AG04449 (cell line): ENCODE measurements at regions not wholly inside any gene's neighbourhood (a gene's known extent, or its start where the extent isn't known, plus 50 kb on each side); places are given as distances from the start of the nearest gene placed in this dataset.

ENCODE experiments used
- CTCF ChIA-PET: fragments of 350-600 bp; formaldehyde crosslinking; extraction: SDS; loops from one replicate; lab custom pipeline; 2021; ENCODE audit warnings: antibody characterized with exemption; lab: Yijun Ruan, JAX
- POLR2A ChIA-PET: fragments of 400-600, 350-600 bp; formaldehyde crosslinking; extraction: SDS; loops from one replicate; lab custom pipeline; 2020; ENCODE audit warnings: antibody characterized with exemption, inconsistent platforms; lab: Yijun Ruan, JAX
- DNase-seq: peaks from one replicate; pipeline ENCODE4 v3.0.0-alpha.2; 2010; ENCODE audit warnings: low read depth, low spot score
- H3K4me3 ChIP-seq: 2 replicates; pipeline ENCODE4 v1.5.1; 2011; ENCODE audit warnings: low read depth, mild to moderate bottlenecking, control low read depth, low read length
- CTCF ChIP-seq: IDR thresholded peaks from one replicate; pipeline ENCODE4 v1.5.1; 2011; ENCODE audit warnings: mild to moderate bottlenecking, moderate library complexity, low read length, control low read depth, inconsistent platforms; ENCODE audit not compliant: insufficient read depth; ENCODE audit errors: missing control alignments

GRCh38 chr18:73670039-73670438 is 477.6 kb downstream of the FBXO15 start:
- ChIA-PET POLR2A (no interaction called here), CTCF (interaction anchor here (1.1 to 1.9 kb wide), 2 partner anchors 12 to 24 kb away, joined by 4 to 5 read pairs; no protein-coding TSS in a partner anchor)
- H3K4me3 ChIP-seq: no peak overlapping the region
- TF ChIP-seq CTCF: no peak
- no peak for DNase-seq

- ChIA-PET POLR2A (no interaction called here), CTCF (interaction anchor here (1.9 kb wide), 1 partner anchor 11 kb away, joined by 5 read pairs; no protein-coding TSS in a partner anchor)
- no peak overlapping the region for H3K4me3 ChIP-seq
- no peak for TF ChIP-seq CTCF
- DNase-seq: peak; percentile 44
Measured at GRCh38 chr18:73669297-73669696, 478.3 kb downstream of the FBXO15 start.

- no peak overlapping the region for H3K4me3 ChIP-seq
- DNase-seq: no peak
- CTCF ChIA-PET: no interaction called here
- TF ChIP-seq CTCF: no peak
- POLR2A ChIA-PET: no interaction called here
Measured at GRCh38 chr18:73668051-73668450, 479.6 kb downstream of the FBXO15 start.

- no peak for TF ChIP-seq CTCF
- DNase-seq: no peak
- H3K4me3 ChIP-seq: no peak overlapping the region
- CTCF ChIA-PET: no interaction called here
- POLR2A ChIA-PET: no interaction called here
Measured at GRCh38 chr18:73666772-73667171, 480.9 kb downstream of the FBXO15 start.

GRCh38 chr18:73664896-73665295 is 482.7 kb downstream of the FBXO15 start:
- ChIA-PET POLR2A (no interaction called here), CTCF (no interaction called here)
- TF ChIP-seq CTCF: no peak
- no peak for DNase-seq
- no peak overlapping the region for H3K4me3 ChIP-seq

- H3K4me3 ChIP-seq: no peak overlapping the region
- no peak for TF ChIP-seq CTCF
- DNase-seq: no peak
- CTCF ChIA-PET: interaction anchor here (1.7 kb wide), 1 partner anchor 11 kb away, joined by 4 read pairs; no protein-coding TSS in a partner anchor
- POLR2A ChIA-PET: no interaction called here
Measured at GRCh38 chr18:73663581-73663980, 484.1 kb downstream of the FBXO15 start.
